K562 (cell line): ENCODE measurements at regions not wholly inside any gene's neighbourhood (a gene's known extent, or its start where the extent isn't known, plus 50 kb on each side); places are given as distances from the start of the nearest gene placed in this dataset.

ENCODE experiments used
- ATAC-seq: fragments of 200-7000 bp; cut with Tn5 transposase; 3 replicates; pipeline ENCODE4 v1.9.1; 2020; ENCODE audit warnings: moderate library complexity
- BruUV-seq: library from RNA; stranded (reverse); fragments of 400-500 nt; replicated peaks from 2 replicates; lab custom pipeline; 2021; lab: Mats Ljungman, UMichigan
- CTCF ChIA-PET: fragments of 300-600 bp; formaldehyde crosslinking; extraction: SDS; loops from one replicate; lab custom pipeline; 2021; ENCODE audit warnings: low intra/inter-chr PET ratio; lab: Yijun Ruan, JAX
- POLR2A ChIA-PET: fragments of 300-600, 350-650 bp; sonication (Branson Sonifier 250); formaldehyde crosslinking; extraction: SDS; loops from one replicate; lab custom pipeline; 2021; ENCODE audit warnings: antibody characterized with exemption, inconsistent platforms; lab: Yijun Ruan, JAX
- DNase-seq, 4 experiments: peaks; one replicate each; pipeline versions ENCODE4 v3.0.0 to v3.0.0-alpha.2; 2011 to 2018; ENCODE audit warnings: low spot score in 3 of 4, mixed read lengths in 3 of 4; ENCODE audit errors: extremely low read depth in 1 of 4
- FAIRE-seq: peaks from 2 replicates; lab custom pipeline; 2011; peaks lifted over from hg19 to GRCh38; lab: Jason Lieb, UNC
- H2AFZ ChIP-seq: 2 replicates; pipeline ENCODE4 v1.6.0; 2011; ENCODE audit warnings: low read depth, low read length, control low read depth, inconsistent platforms
- H3K27ac ChIP-seq: fragments of 200-600 bp; 3 replicates; pipeline ENCODE4 v1.8.0; 2011; ENCODE audit warnings: low read depth, mild to moderate bottlenecking, control low read depth, inconsistent platforms, low read length, moderate library complexity, mixed read lengths; ENCODE audit errors: extremely low read depth
- H3K27me3 ChIP-seq, 2 experiments: fragments of 300-600 bp in 1 of 2; 2 replicates in 1 of 2; 3 replicates in 1 of 2; pipeline versions ENCODE4 v1.6.0 to v1.8.0; 2011; ENCODE audit warnings: inconsistent platforms in 2 of 2, low read length in 2 of 2, mild to moderate bottlenecking in 1 of 2, mixed read lengths in 1 of 2, moderate library complexity in 1 of 2; ENCODE audit not compliant: control insufficient read depth in 2 of 2, insufficient read depth in 2 of 2
- H3K36me3 ChIP-seq: fragments of 300-600 bp; 3 replicates; pipeline ENCODE4 v1.8.0; 2011; ENCODE audit warnings: mild to moderate bottlenecking, low read length, inconsistent platforms; ENCODE audit not compliant: control insufficient read depth, insufficient read depth
- H3K4me1 ChIP-seq, 2 experiments: fragments of 200-600 bp in 1 of 2; replicated peaks in 1 of 2; 2 replicates in 1 of 2; 3 replicates in 1 of 2; pipeline versions ENCODE4 v1.5.1 to v1.8.0; 2011; ENCODE audit warnings: inconsistent platforms in 2 of 2, low read length in 2 of 2, mild to moderate bottlenecking in 1 of 2, mixed read lengths in 1 of 2, moderate library complexity in 1 of 2; ENCODE audit not compliant: control insufficient read depth in 2 of 2, insufficient read depth in 2 of 2
- H3K4me2 ChIP-seq: 2 replicates; pipeline ENCODE4 v1.6.1; 2011; ENCODE audit warnings: low read length, control low read depth, inconsistent platforms, mixed read lengths; ENCODE audit not compliant: insufficient read depth
- H3K4me3 ChIP-seq: fragments of 200-600 bp; sonication (generic), shearing (Covaris generic); 2 replicates; pipeline ENCODE4 v1.5.1; 2016; ENCODE audit warnings: control low read depth, inconsistent platforms
- H3K79me2 ChIP-seq: fragments of 200-600 bp; 3 replicates; pipeline ENCODE4 v1.8.0; 2011; ENCODE audit warnings: low read length, inconsistent platforms; ENCODE audit not compliant: control insufficient read depth, insufficient read depth
- H3K9ac ChIP-seq, 2 experiments: 2 replicates each; pipeline versions ENCODE4 v1.6.0 to v1.6.1; 2011; ENCODE audit warnings: low read depth in 2 of 2, low read length in 2 of 2, control low read depth in 1 of 2, inconsistent platforms in 1 of 2, mild to moderate bottlenecking in 1 of 2, mixed read lengths in 1 of 2; ENCODE audit not compliant: insufficient read depth in 1 of 2
- H3K9me1 ChIP-seq: one replicate; pipeline ENCODE4 v1.6.0; 2011; ENCODE audit warnings: inconsistent platforms, mild to moderate bottlenecking, low read length, moderate library complexity; ENCODE audit not compliant: control insufficient read depth, insufficient read depth
- H3K9me3 ChIP-seq: replicated peaks from 2 replicates; pipeline ENCODE4 v1.5.1; 2011; ENCODE audit warnings: low read depth, low read length, inconsistent platforms; ENCODE audit not compliant: control insufficient read depth, insufficient read depth
- H4K20me1 ChIP-seq: replicated peaks from 2 replicates; pipeline ENCODE4 v1.6.1; 2011; ENCODE audit warnings: low read length, inconsistent platforms, mixed read lengths; ENCODE audit not compliant: control insufficient read depth, insufficient read depth
- EZH2 ChIP-seq: IDR thresholded peaks from 2 replicates; pipeline ENCODE4 v1.6.1; 2012; ENCODE audit warnings: low read depth, mild to moderate bottlenecking, inconsistent platforms, low read length, borderline replicate concordance
- HCFC1 ChIP-seq: IDR thresholded peaks from 2 replicates; pipeline ENCODE4 v1.6.1; 2012; ENCODE audit warnings: low read depth, low read length, improper control_type of control experiment
- HDAC6 ChIP-seq: IDR thresholded peaks from 2 replicates; pipeline ENCODE4 v1.6.1; 2012; ENCODE audit warnings: low read depth, mild to moderate bottlenecking, control low read depth, inconsistent platforms, low read length, moderate library complexity
- KDM2B ChIP-seq: fragments of 250-450 bp; sonication (Bioruptor Pico); IDR thresholded peaks from 2 replicates; pipeline ENCODE4 v1.8.0; 2021; ENCODE audit warnings: mild to moderate bottlenecking, moderate library complexity
- NEUROD1 ChIP-seq: fragments of 150-350 bp; IDR thresholded peaks from 2 replicates; pipeline ENCODE4 v1.6.1; 2014; ENCODE audit warnings: borderline replicate concordance, low read length, low read depth; ENCODE audit not compliant: partially characterized antibody
- POLR3A ChIP-seq: IDR thresholded peaks from 2 replicates; pipeline ENCODE4 v1.6.1; 2011; ENCODE audit warnings: borderline replicate concordance, mild to moderate bottlenecking, moderate library complexity; ENCODE audit not compliant: insufficient read length, insufficient read depth; ENCODE audit errors: extremely low read depth
- PRDM10 ChIP-seq: fragments of 450-650 bp; IDR thresholded peaks from 2 replicates; pipeline ENCODE4 v1.6.1; 2018; ENCODE audit not compliant: partially characterized antibody
- RBBP5 ChIP-seq: fragments of 200-600 bp; sonication (generic); IDR thresholded peaks from 2 replicates; pipeline ENCODE4 v1.6.1; 2012; ENCODE audit warnings: borderline replicate concordance, mild to moderate bottlenecking, low read length, control low read depth, inconsistent platforms; ENCODE audit not compliant: insufficient read depth, poor library complexity, severe bottlenecking
- TAF1 ChIP-seq: IDR thresholded peaks from 2 replicates; pipeline ENCODE4 v1.6.1; 2011; ENCODE audit warnings: mild to moderate bottlenecking, low read length, moderate library complexity; ENCODE audit not compliant: insufficient read depth, control insufficient read depth, severe bottlenecking; ENCODE audit errors: extremely low read depth
- TAF9B ChIP-seq: fragments of 450-650 bp; IDR thresholded peaks from 2 replicates; pipeline ENCODE4 v1.6.1; 2018; ENCODE audit warnings: mild to moderate bottlenecking; ENCODE audit not compliant: partially characterized antibody
- ZNF146 ChIP-seq: IDR thresholded peaks from one replicate; pipeline ENCODE4 v1.6.1; 2018; ENCODE audit warnings: missing compliant biosample characterization; ENCODE audit not compliant: unreplicated experiment
- ZNF175 ChIP-seq: fragments of 200-800 bp; sonication (Bioruptor generic); IDR thresholded peaks from 2 replicates; pipeline ENCODE4 v1.6.1; 2016; ENCODE audit warnings: low read depth, mild to moderate bottlenecking, missing genetic modification characterization, missing compliant biosample characterization
- in situ Hi-C: fragments of 300-500 bp; cut with MboI; formaldehyde crosslinking; loops from 4 replicates; pipeline ENCODE4 v1.15.0; 2018; ENCODE audit warnings: inconsistent platforms, mixed read lengths
- intact Hi-C: fragments of 100-400 bp; cut with micrococcal nuclease; formaldehyde crosslinking; loops from 2 replicates; pipeline ENCODE4 v1.14.2; 2022
- TF ChIP-seq, protein P1 (sequence below): fragments of 450-650 bp; IDR thresholded peaks from 2 replicates; pipeline ENCODE4 v1.7.1; 2018; ENCODE audit warnings: mild to moderate bottlenecking, low read depth; ENCODE audit not compliant: partially characterized antibody

DNA sequence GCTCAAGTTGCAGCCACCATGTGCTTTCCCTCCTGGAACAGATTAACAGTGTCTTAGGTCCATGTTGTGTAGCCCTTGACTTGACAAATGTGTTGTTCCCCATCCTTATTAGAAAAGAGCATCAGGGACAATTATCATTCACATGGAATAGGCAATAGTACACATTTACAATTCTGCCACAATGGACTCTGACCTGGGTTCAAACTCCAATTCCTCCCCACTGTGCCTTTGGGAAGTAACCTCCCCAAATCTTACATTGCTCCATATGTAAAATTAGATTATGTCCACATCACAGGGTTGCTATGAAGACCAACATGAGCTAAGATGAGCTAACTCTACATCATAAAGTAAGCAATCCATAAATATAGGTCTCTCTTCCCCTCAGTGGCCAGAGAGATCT, 193.8 kb downstream of the NRP2 start:
- H2AFZ ChIP-seq, result no peak overlapping the region
- FAIRE-seq (no peak), ATAC-seq (no peak), DNase-seq (no peak)
- no peaks in the 10 kb centered on the region for H3K9me1 ChIP-seq
- POLR2A ChIA-PET, result no interaction called here
- H4K20me1 ChIP-seq, result no peaks in the 10 kb centered on the region
- in situ Hi-C loops, result no loop called here
- no peak overlapping the region for H3K9ac ChIP-seq
- no peaks in the 10 kb centered on the region for H3K9me3 ChIP-seq
- H3K4me2 ChIP-seq, result no peak overlapping the region
- H3K4me1 ChIP-seq, result no peaks in the 10 kb centered on the region
- peaks cover 0 to 17% of the 10 kb centered on the region in 2 experiments; a peak in 2 of 5 replicates for H3K27me3 ChIP-seq
- no peaks in the 10 kb centered on the region for H3K79me2 ChIP-seq
- intact Hi-C loops, result no loop called here
- no peak overlapping the region for H3K27ac ChIP-seq
- BruUV-seq, result no TSS peak
- H3K36me3 ChIP-seq, result no peaks in the 10 kb centered on the region
- CTCF ChIA-PET, result no interaction called here
- no peak overlapping the region for H3K4me3 ChIP-seq
- TF ChIP-seq TAF1 (no peak), RBBP5 (no peak), PRDM10 (no peak), NEUROD1 (no peak), HCFC1 (no peak), KDM2B (CRISPR knock-in tag) (no peak), ZNF175 (CRISPR knock-in tag) (no peak), POLR3A (no peak), TAF9B (no peak), ZNF146 (no peak), EZH2 (no peak), HDAC6 (no peak)
- TF ChIP-seq, protein P1, sequence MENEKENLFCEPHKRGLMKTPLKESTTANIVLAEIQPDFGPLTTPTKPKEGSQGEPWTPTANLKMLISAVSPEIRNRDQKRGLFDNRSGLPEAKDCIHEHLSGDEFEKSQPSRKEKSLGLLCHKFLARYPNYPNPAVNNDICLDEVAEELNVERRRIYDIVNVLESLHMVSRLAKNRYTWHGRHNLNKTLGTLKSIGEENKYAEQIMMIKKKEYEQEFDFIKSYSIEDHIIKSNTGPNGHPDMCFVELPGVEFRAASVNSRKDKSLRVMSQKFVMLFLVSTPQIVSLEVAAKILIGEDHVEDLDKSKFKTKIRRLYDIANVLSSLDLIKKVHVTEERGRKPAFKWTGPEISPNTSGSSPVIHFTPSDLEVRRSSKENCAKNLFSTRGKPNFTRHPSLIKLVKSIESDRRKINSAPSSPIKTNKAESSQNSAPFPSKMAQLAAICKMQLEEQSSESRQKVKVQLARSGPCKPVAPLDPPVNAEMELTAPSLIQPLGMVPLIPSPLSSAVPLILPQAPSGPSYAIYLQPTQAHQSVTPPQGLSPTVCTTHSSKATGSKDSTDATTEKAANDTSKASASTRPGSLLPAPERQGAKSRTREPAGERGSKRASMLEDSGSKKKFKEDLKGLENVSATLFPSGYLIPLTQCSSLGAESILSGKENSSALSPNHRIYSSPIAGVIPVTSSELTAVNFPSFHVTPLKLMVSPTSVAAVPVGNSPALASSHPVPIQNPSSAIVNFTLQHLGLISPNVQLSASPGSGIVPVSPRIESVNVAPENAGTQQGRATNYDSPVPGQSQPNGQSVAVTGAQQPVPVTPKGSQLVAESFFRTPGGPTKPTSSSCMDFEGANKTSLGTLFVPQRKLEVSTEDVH, result no peak
